ENCODE measurements at regions not wholly inside any gene's neighbourhood (a gene's known extent, or its start where the extent isn't known, plus 50 kb on each side); places are given as distances from the start of the nearest gene placed in this dataset.

- TF ChIP-seq POLR2AphosphoS5 (IDR thresholded peaks at IDR 0.05) (no peak), POLR2A (IDR thresholded peaks at IDR 0.05; ENCODE audit: low read depth) (no peak), EP300 (IDR thresholded peaks at IDR 0.05) (no peak)
- TF ChIP-seq, protein P1, sequence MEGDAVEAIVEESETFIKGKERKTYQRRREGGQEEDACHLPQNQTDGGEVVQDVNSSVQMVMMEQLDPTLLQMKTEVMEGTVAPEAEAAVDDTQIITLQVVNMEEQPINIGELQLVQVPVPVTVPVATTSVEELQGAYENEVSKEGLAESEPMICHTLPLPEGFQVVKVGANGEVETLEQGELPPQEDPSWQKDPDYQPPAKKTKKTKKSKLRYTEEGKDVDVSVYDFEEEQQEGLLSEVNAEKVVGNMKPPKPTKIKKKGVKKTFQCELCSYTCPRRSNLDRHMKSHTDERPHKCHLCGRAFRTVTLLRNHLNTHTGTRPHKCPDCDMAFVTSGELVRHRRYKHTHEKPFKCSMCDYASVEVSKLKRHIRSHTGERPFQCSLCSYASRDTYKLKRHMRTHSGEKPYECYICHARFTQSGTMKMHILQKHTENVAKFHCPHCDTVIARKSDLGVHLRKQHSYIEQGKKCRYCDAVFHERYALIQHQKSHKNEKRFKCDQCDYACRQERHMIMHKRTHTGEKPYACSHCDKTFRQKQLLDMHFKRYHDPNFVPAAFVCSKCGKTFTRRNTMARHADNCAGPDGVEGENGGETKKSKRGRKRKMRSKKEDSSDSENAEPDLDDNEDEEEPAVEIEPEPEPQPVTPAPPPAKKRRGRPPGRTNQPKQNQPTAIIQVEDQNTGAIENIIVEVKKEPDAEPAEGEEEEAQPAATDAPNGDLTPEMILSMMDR (IDR thresholded peaks at IDR 0.05), result no peak
These were observed 374.4 kb upstream of the MARCKS start for GRCh38 chr6:113482771-113483170.
